ENCODE measurements at regions not wholly inside any gene's neighbourhood (a gene's known extent, or its start where the extent isn't known, plus 50 kb on each side); places are given as distances from the start of the nearest gene placed in this dataset.

- H3K27ac ChIP-seq: no peak overlapping the region
- H3K4me1 ChIP-seq: no peaks in the 10 kb centered on the region
- no peaks in the 10 kb centered on the region for H3K27me3 ChIP-seq
- no peaks in the 10 kb centered on the region for H3K36me3 ChIP-seq
- DNase-seq: no peak
- intact Hi-C loops (cut with DNase I; ENCODE audit: low total_unique reads): no loop called here
- no peak overlapping the region for H3K4me3 ChIP-seq
- TF ChIP-seq CTCF (IDR thresholded peaks at IDR 0.05) (no peak), POLR2A (IDR thresholded peaks at IDR 0.05) (no peak), EP300 (IDR thresholded peaks at IDR 0.05) (no peak), POLR2AphosphoS5 (IDR thresholded peaks at IDR 0.05) (no peak)
- 74 to 87% (median 84%) methylated on average over 1 of the region's 1 CpG for WGBS, 5 donors
- H3K9me3 ChIP-seq: no peaks in the 10 kb centered on the region
Measured at GRCh38 chr1:82640352-82640751, 839.6 kb downstream of the ADGRL2 start.

DNA sequence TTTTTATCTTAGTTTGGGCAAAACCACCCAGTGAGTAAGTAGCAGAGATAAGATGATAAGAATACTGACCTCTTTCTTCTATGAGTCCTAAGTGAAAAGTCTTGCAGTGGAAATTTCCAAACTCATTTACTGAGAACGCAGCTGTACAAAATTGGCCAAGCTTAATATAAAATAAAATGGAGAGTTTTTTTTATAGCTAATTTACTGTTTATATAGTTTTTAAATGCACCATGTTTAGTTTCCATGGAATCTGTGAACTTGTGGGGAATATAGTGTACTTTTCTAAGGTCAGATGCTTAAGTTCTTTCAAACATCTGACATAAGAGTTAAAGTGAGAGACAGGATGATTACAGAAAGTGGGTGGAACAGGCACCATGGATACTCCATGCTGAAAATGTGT is 833.5 kb downstream of the ADGRL2 start:
- Histone ChIP-seq H3K36me3 (no peaks in the 10 kb centered on the region), H3K9me3 (no peaks in the 10 kb centered on the region), H3K27ac (no peak overlapping the region), H3K4me1 (no peaks in the 10 kb centered on the region), H3K4me3 (no peak overlapping the region), H3K27me3 (no peaks in the 10 kb centered on the region)
- no peak for DNase-seq
- TF ChIP-seq POLR2AphosphoS5 (IDR thresholded peaks at IDR 0.05): no peak
- no peak for TF ChIP-seq EP300 (IDR thresholded peaks at IDR 0.05)
- no peak for TF ChIP-seq CTCF (IDR thresholded peaks at IDR 0.05)
- TF ChIP-seq POLR2A (IDR thresholded peaks at IDR 0.05): no peak
- intact Hi-C loops (cut with DNase I; ENCODE audit: low total_unique reads): no loop called here
- 43 to 86% (median 69%) methylated on average over 1 of the region's 1 CpG for WGBS, 5 donors

- Histone ChIP-seq H3K9me3 (no peaks in the 10 kb centered on the region), H3K27ac (no peak overlapping the region), H3K36me3 (no peaks in the 10 kb centered on the region), H3K4me3 (no peak overlapping the region), H3K27me3 (no peaks in the 10 kb centered on the region), H3K4me1 (no peaks in the 10 kb centered on the region)
- intact Hi-C loops (cut with DNase I; ENCODE audit: low total_unique reads): no loop called here
- 61 to 83% (median 71%) methylated on average over 1 of the region's 1 CpG for WGBS, 5 donors
- DNase-seq: no peak
- no peak for TF ChIP-seq POLR2AphosphoS5 (IDR thresholded peaks at IDR 0.05)
- TF ChIP-seq EP300 (IDR thresholded peaks at IDR 0.05): no peak
- no peak for TF ChIP-seq POLR2A (IDR thresholded peaks at IDR 0.05)
- TF ChIP-seq CTCF (IDR thresholded peaks at IDR 0.05): no peak
Measured at GRCh38 chr1:82632155-82632554, 831.4 kb downstream of the ADGRL2 start.

DNA sequence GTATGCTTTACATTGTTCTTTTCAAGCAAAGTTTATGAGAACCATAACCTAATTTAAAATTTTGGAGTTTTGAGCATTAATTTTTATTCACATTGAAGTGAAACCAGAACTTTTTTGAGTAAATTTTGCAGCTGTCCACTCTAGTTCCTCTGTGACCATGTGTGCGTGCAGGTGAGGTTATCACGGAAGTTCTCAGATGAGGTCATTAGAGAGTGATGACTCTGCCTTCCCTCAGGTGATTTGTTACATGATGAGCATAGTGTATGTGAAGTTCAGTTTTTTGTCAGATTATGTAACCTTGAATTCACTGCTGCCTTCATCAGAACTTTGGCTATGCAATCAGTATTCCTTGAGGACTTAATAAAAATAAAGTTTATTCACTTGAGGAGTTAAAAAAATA is 828.2 kb downstream of the ADGRL2 start:
- Histone ChIP-seq H3K27me3 (no peaks in the 10 kb centered on the region), H3K27ac (no peak overlapping the region), H3K9me3 (peaks cover 0 to 13% (median 6%) of the 10 kb centered on the region in 4 donors), H3K4me1 (no peaks in the 10 kb centered on the region), H3K36me3 (no peaks in the 10 kb centered on the region), H3K4me3 (no peak overlapping the region)
- WGBS, 5 donors: 88 to 96% (median 95%) methylated on average over 2 of the region's 2 CpGs
- DNase-seq: no peak
- no peak for TF ChIP-seq POLR2A (IDR thresholded peaks at IDR 0.05)
- TF ChIP-seq EP300 (IDR thresholded peaks at IDR 0.05): no peak
- TF ChIP-seq CTCF (IDR thresholded peaks at IDR 0.05): no peak
- TF ChIP-seq POLR2AphosphoS5 (IDR thresholded peaks at IDR 0.05): no peak
- intact Hi-C loops (cut with DNase I; ENCODE audit: low total_unique reads): no loop called here

Data from stomach (tissue), 8 donors.